PC-9 (cell line): ENCODE measurements at regions not wholly inside any gene's neighbourhood (a gene's known extent, or its start where the extent isn't known, plus 50 kb on each side); places are given as distances from the start of the nearest gene placed in this dataset.

Experiments
- BruUV-seq: library from RNA; stranded (reverse); fragments of 400-500 nt; replicated peaks from 2 replicates; lab custom pipeline; 2021; lab: Mats Ljungman, UMichigan
- CTCF ChIA-PET: fragments of 300-600 bp; sonication (Branson Sonifier 250); formaldehyde crosslinking; loops from one replicate; lab custom pipeline; 2022; ENCODE audit warnings: antibody characterized with exemption; lab: Charles Lee
- POLR2A ChIA-PET: fragments of 300-600 bp; sonication (Branson Sonifier 250); formaldehyde crosslinking; loops from one replicate; lab custom pipeline; 2022; ENCODE audit warnings: antibody characterized with exemption; ENCODE audit not compliant: unreplicated experiment; lab: Charles Lee
- DNase-seq, 2 experiments: peaks; one replicate each; pipeline versions ENCODE4 v3.0.0 to v3.0.0-alpha.2; 2015 to 2022; ENCODE audit warnings: mixed read lengths in 1 of 2
- H2AFZ ChIP-seq: fragments of 200-600 bp; sonication (generic); 2 replicates; pipeline ENCODE4 v1.8.1; 2017; ENCODE audit warnings: antibody characterized with exemption
- H3F3A ChIP-seq: fragments of 200-600 bp; sonication (generic); 2 replicates; pipeline ENCODE4 v1.8.1; 2017; ENCODE audit warnings: antibody characterized with exemption, mild to moderate bottlenecking, low read depth; ENCODE audit not compliant: insufficient read depth
- H3K27ac ChIP-seq: fragments of 200-600 bp; sonication (generic); 2 replicates; pipeline ENCODE4 v1.6.1; 2016; ENCODE audit warnings: mixed run types
- H3K27me3 ChIP-seq: fragments of 200-600 bp; sonication (generic); 2 replicates; pipeline ENCODE4 v1.6.1; 2016; ENCODE audit warnings: low read depth, mixed run types; ENCODE audit not compliant: insufficient read depth
- H3K36me3 ChIP-seq: fragments of 200-600 bp; sonication (generic); 2 replicates; pipeline ENCODE4 v1.6.1; 2016; ENCODE audit warnings: low read depth, mixed run types
- H3K4me1 ChIP-seq: fragments of 200-600 bp; sonication (generic); replicated peaks from 2 replicates; pipeline ENCODE4 v1.6.1; 2016; ENCODE audit warnings: mixed run types; ENCODE audit not compliant: insufficient read depth
- H3K4me2 ChIP-seq: fragments of 200-600 bp; sonication (generic); 2 replicates; pipeline ENCODE4 v1.6.1; 2017; ENCODE audit warnings: mixed run types
- H3K4me3 ChIP-seq: fragments of 200-600 bp; sonication (generic); 2 replicates; pipeline ENCODE4 v1.6.1; 2016; ENCODE audit warnings: mixed run types
- H3K79me2 ChIP-seq: fragments of 200-600 bp; sonication (generic); 2 replicates; pipeline ENCODE4 v1.6.1; 2017; ENCODE audit warnings: low read depth, mixed run types
- H3K9me2 ChIP-seq: fragments of 200-600 bp; sonication (generic); 2 replicates; pipeline ENCODE4 v1.8.1; 2017; ENCODE audit warnings: mild to moderate bottlenecking; ENCODE audit not compliant: insufficient read depth
- H3K9me3 ChIP-seq: fragments of 200-600 bp; sonication (generic); 2 replicates; pipeline ENCODE4 v1.8.1; 2016; ENCODE audit warnings: low read depth; ENCODE audit not compliant: insufficient read depth
- H4K20me1 ChIP-seq: fragments of 200-600 bp; sonication (generic); 2 replicates; pipeline ENCODE4 v1.8.1; 2017; ENCODE audit not compliant: insufficient read depth
- EZH2 ChIP-seq: fragments of 200-600 bp; sonication (generic); IDR thresholded peaks from 2 replicates; pipeline ENCODE4 v1.8.0; 2017; ENCODE audit warnings: antibody characterized with exemption, low read depth
- intact Hi-C: fragments of 100-400 bp; cut with micrococcal nuclease; formaldehyde crosslinking; loops from one replicate; pipeline ENCODE4 v1.10.0; 2022; ENCODE audit not compliant: unreplicated experiment
- TF ChIP-seq, protein P1 (sequence below): fragments of 200-600 bp; sonication (generic); conservative IDR thresholded peaks from 2 replicates; pipeline ENCODE4 v1.6.1; 2017; ENCODE audit warnings: mixed run types, antibody characterized with exemption, mild to moderate bottlenecking, moderate library complexity

GRCh38 chr5:3852161-3852916, 256.7 kb downstream of the IRX1 start:
- H3K9me2 ChIP-seq, result no peaks in the 10 kb centered on the region
- no peaks in the 10 kb centered on the region for H3K4me1 ChIP-seq
- H3K9me3 ChIP-seq, result no peaks in the 10 kb centered on the region
- no peaks in the 10 kb centered on the region for H4K20me1 ChIP-seq
- TF ChIP-seq EZH2, result no peak
- TF ChIP-seq, protein P1, sequence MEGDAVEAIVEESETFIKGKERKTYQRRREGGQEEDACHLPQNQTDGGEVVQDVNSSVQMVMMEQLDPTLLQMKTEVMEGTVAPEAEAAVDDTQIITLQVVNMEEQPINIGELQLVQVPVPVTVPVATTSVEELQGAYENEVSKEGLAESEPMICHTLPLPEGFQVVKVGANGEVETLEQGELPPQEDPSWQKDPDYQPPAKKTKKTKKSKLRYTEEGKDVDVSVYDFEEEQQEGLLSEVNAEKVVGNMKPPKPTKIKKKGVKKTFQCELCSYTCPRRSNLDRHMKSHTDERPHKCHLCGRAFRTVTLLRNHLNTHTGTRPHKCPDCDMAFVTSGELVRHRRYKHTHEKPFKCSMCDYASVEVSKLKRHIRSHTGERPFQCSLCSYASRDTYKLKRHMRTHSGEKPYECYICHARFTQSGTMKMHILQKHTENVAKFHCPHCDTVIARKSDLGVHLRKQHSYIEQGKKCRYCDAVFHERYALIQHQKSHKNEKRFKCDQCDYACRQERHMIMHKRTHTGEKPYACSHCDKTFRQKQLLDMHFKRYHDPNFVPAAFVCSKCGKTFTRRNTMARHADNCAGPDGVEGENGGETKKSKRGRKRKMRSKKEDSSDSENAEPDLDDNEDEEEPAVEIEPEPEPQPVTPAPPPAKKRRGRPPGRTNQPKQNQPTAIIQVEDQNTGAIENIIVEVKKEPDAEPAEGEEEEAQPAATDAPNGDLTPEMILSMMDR, result no peak
- ChIA-PET POLR2A (no interaction called here), CTCF (no interaction called here)
- no peaks in the 10 kb centered on the region for H3K36me3 ChIP-seq
- H3K4me2 ChIP-seq, result no peak overlapping the region
- intact Hi-C loops, result no loop called here
- no peak for DNase-seq
- peaks cover 76% of the 10 kb centered on the region for H3K27me3 ChIP-seq
- no peaks in the 10 kb centered on the region for H3K79me2 ChIP-seq
- H3K4me3 ChIP-seq, result no peak overlapping the region
- BruUV-seq, result no TSS peak
- H2AFZ ChIP-seq, result no peak overlapping the region
- H3F3A ChIP-seq, result no peaks in the 10 kb centered on the region
- H3K27ac ChIP-seq, result no peak overlapping the region

DNA sequence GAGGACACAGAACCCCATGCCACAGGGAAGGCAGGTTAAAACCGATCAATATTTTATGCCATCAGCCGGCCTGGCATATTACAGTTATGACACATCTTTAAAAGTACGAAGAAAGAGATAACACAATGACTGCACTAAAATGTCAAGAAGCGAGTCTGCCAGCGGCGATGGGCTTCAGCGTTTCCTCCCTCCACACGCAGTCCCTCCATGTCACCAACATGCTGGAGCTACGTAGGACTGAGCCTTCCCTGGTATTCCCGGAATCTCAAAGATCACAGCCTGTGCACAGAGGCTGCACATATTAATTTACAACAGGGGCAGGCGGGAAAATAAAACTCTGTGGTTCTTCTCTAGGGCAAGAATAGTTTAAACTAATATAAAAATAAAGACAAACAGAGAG, 257.7 kb downstream of the IRX1 start:
- intact Hi-C loops, result no loop called here
- Histone ChIP-seq H3K4me3 (no peak overlapping the region), H3F3A (no peaks in the 10 kb centered on the region), H3K9me2 (no peaks in the 10 kb centered on the region), H3K36me3 (no peaks in the 10 kb centered on the region), H3K27me3 (peaks cover 83% of the 10 kb centered on the region), H4K20me1 (no peaks in the 10 kb centered on the region), H2AFZ (no peak overlapping the region), H3K9me3 (no peaks in the 10 kb centered on the region), H3K27ac (no peak overlapping the region), H3K79me2 (no peaks in the 10 kb centered on the region), H3K4me2 (no peak overlapping the region), H3K4me1 (no peaks in the 10 kb centered on the region)
- POLR2A ChIA-PET, result no interaction called here
- no peak for DNase-seq
- TF ChIP-seq EZH2, result no peak
- TF ChIP-seq, protein P1, result no peak
- BruUV-seq, result no TSS peak
- CTCF ChIA-PET, result no interaction called here

DNA sequence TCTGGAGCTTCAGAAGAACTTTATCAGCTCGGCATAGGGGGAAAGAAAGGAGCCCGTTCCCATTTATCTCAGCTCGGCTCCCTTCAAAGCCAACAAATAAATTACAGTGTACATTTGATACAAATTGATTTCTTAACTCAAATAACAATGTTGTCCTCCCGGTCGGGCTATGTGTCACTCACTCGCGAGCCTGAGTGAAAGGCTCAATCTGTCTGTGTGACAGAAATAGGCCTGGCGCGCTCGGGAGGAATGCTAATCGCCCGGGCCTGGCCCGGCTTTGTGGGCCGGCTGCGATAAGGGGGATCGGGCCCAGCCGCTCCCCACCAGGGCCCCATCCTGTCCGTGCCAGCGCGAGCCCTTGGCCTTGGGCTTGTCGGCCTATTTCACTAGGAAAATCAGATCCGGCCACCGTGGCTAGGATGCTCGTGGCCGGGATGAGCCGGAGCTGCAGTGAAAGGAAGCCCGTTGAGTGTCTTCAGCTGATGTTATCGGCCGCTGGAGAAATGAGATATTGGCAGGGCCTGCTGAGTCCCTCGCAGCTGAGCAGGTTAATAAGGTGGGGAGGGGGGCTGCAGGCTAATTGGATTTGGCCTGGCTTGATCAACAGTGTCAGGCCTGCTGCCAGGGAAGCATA, 258.7 kb downstream of the IRX1 start:
- ChIA-PET CTCF (no interaction called here), POLR2A (no interaction called here)
- Histone ChIP-seq H3K9me2 (no peaks in the 10 kb centered on the region), H3K4me1 (no peaks in the 10 kb centered on the region), H4K20me1 (no peaks in the 10 kb centered on the region), H3K4me3 (no peak overlapping the region), H3K4me2 (no peak overlapping the region), H3F3A (no peaks in the 10 kb centered on the region), H2AFZ (0 out of 2 replicates have a peak overlapping the region, but pooled peaks have one; percentile 7), H3K27me3 (peaks cover 86% of the 10 kb centered on the region), H3K36me3 (no peaks in the 10 kb centered on the region), H3K79me2 (no peaks in the 10 kb centered on the region), H3K27ac (no peak overlapping the region), H3K9me3 (no peaks in the 10 kb centered on the region)
- BruUV-seq, result no TSS peak
- intact Hi-C loops, result no loop called here
- DNase-seq, result no peak
- TF ChIP-seq, protein P1, result no peak
- TF ChIP-seq EZH2, result peak; percentile 93; the same call in 1 of the 2 replicates
